Stromal cell of bone marrow (primary cell): ENCODE measurements at regions not wholly inside any gene's neighbourhood (a gene's known extent, or its start where the extent isn't known, plus 50 kb on each side); places are given as distances from the start of the nearest gene placed in this dataset.
"Not testable (repeated sequence)": the region's sequence is repeated elsewhere in the genome, so short reads cannot be mapped to it uniquely, and the experiment has no call there.

Experiments used
- DNase-seq: peaks from one replicate; pipeline ENCODE4 v3.0.0-alpha.2; 2012; ENCODE audit warnings: low read depth

DNA sequence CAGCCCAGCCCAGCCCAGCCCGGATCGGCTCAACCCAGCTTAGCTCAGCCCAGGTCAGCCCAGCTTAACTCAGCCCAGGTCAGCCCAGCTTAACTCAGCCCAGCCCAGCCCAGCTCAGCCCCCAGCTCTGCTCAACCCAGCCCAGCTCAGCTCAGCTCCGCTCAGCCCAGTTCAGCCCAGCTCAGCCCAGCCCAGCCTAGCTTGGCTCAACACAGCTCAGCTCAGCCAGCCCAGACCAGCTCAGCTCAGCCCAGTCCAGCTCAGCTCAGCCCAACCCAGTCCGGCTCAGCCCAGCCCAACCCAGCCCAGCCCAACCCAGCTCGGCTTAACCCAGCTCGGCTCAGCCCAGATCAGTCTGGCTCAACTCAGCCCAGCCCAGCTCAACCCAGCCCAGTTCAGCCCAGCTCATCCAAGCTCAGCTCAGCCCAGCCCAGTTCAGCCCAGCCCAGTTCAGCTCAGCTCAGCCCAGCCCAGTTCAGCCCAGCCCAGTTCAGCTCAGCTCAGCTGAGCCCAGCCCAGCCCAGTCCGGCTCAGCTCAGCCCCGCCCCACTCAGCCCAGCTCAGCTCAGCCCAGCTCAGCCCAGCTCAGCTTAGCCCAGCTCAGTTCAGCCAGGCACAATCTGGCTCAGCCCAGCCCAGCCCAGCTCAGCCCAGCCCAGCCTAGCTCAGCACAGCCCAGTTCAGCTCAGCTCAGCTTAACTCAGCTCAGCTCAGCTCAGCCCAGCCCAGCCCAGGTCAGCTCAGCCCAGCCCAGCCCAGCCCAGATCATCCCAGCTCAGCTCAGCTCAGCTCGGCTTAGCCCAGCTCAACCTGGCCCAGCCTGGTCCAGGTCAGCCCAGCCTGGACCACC lies 331.7 kb downstream of the TMEM121 start:
- no peak for DNase-seq

DNA sequence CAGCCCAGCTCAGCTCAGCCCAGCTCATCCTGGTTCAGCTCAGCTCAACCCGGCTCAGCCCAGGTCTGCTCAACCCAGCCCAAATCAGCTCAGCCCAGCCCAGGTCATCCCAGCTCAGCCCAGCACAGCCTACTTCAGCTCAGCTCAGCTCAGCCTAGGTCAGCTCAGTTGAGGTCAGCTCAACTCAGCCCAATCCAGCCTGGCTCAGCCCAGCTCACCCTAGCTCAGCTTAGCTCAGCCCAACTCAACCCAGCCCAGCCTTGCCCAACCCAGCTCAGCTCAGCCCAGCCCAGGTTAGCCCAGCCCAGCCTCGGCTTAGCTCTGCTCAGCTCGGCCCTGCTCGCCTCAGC lies 332.3 kb downstream of the TMEM121 start:
- DNase-seq, result no peak

DNA sequence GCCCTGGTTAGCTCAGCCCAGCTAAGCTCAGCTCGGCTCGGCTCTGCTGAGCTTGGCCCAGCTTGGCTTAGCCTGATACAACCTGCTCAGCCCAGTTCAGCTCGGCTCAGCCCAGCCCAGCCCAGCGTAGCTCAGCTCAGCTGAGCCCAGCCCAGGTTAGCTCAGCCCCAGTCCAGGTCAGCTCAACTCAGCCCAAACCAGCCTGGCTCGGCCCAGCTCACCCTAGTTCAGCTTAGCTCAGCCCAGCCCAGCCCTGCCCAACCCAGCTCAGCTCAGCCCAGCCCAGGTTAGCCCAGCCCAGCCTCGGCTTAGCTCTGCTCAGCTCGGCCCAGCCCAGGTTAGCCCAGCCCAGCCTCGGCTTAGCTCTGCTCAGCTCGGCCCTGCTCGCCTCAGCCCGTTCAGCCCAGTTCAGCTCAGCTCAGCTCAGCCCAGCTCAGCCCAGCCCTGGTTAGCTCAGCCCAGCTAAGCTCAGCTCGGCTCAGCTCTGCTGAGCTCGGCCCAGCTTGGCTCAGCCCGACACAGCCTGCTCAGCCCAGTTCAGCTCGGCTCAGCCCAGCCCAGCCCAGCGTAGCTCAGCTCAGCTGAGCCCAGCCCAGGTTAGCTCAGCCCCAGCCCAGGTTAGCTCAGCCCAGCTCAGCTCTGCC lies 332.8 kb downstream of the TMEM121 start:
- not testable (repeated sequence) for DNase-seq

DNA sequence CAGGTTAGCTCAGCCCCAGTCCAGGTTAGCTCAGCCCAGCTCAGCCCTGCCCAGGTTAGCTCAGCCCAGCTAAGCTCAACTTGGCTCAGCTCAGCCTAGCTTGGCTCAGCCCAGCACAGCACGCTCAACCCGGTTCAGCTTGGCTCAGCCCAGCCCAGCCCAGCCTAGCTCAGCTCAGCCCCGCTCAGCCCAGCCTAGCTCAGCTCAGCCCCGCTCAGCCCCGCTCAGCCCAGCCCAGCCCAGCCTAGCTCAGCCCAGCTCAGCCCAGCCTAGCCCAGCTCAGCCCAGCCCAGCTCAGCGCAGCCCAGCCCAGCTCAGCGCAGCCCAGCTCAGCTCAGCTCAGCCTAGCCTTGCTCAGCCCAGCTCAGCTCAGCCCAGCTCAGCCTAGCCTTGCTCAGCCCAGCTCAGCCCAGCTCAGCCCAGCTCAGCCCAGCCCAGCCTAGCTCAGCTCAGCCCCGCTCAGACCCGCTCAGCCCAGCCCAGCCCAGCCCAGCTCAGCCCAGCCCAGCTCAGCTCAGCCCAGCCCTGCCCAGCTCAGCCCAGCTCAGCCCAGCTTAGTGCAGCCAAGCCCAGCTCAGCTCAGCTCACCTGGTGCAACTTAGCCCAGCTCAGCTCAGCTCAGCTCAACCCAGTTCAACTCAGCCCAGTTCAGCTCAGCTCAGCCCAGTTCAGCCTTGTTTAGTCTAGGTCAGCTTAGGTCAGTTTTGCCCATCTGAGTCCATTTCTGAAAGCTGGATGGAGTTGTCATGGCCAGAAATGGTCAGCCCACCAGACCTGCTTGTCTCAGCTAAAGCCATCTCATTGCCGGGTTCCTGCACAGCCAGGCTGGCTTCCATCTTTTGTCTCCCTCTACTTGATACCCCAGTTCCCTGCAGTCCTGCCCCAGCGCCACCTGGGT lies 333.6 kb downstream of the TMEM121 start:
- DNase-seq, result no peak

- DNase-seq, result no peak
Observed at GRCh38 chr14:105860615-105861580, 334.5 kb downstream of the TMEM121 start.

GRCh38 chr14:105861985-105862465 lies 335.6 kb downstream of the TMEM121 start:
- DNase-seq, result no peak

- no peak for DNase-seq
Observed at GRCh38 chr14:105862581-105863239, 336.3 kb downstream of the TMEM121 start.

DNA sequence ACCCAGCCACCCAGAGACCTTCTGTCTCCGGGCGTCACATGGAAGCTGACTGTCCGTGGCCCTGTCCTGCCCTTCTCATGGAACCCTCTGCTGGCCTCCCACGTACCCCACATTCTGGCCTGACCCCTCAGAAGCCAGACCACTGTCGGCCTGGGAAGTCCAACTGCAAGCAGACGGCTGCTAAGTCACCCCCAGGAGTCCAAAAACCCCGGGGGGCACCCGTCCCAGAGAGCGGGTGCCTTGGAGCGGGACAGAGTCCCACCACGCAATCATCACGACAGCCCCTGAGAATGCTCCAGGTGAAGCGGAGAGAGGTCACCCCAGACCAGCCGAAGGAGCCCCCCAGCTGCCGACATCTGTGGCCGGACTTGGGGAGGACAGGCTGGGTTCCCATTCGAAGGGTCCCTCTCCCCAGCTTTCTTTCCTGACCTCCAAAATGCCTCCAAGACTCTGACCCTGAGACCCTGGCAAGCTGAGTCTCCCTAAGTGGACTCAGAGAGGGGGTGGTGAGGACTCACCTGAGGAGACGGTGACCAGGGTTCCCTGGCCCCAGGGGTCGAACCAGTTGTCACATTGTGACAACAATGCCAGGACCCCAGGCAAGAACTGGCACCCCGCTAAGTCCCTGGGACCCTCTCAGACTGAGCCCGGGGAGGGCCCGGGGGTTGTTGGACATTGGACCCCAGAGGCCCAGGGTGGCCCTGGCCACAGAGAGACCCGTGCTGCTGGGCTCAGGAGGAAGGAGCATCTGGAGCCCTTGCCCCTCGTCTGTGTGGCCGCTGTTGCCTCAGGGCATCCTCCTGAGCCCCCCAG lies 337.1 kb downstream of the TMEM121 start:
- DNase-seq, result no peak

GRCh38 chr14:105864116-105864515 lies 337.7 kb downstream of the TMEM121 start:
- DNase-seq, result no peak

GRCh38 chr14:105864651-105865265 lies 338.4 kb downstream of the TMEM121 start:
- no peak for DNase-seq

DNA sequence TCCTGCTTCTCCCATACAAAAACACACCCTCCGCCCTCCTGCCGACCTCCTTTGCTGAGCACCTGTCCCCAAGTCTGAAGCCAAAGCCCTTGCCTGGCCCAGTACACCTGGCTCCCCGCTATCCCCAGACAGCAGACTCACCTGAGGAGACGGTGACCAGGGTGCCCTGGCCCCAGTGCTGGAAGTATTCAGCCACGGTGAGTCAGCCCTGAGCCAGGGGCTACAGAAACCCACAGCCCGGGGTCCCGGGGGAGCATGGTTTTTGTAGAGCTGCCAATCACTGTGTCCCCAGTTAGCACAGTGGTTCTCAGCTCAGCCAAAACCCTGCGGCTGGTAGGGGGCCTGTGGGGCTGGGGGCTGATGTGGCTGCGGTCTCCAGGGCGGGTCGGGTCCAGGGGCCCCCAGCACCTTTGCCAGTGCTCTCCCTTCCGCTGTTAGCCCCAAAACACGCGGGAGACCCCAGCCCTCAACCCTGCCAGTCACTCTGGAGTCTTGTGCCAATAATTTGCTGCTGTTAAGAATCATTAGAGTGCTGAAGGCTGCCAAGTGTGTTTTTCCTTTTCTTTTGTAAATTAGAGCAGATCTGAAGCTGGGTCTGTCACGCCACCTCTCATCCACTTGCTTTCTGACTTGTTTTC lies 339.0 kb downstream of the TMEM121 start:
- DNase-seq, result no peak

DNA sequence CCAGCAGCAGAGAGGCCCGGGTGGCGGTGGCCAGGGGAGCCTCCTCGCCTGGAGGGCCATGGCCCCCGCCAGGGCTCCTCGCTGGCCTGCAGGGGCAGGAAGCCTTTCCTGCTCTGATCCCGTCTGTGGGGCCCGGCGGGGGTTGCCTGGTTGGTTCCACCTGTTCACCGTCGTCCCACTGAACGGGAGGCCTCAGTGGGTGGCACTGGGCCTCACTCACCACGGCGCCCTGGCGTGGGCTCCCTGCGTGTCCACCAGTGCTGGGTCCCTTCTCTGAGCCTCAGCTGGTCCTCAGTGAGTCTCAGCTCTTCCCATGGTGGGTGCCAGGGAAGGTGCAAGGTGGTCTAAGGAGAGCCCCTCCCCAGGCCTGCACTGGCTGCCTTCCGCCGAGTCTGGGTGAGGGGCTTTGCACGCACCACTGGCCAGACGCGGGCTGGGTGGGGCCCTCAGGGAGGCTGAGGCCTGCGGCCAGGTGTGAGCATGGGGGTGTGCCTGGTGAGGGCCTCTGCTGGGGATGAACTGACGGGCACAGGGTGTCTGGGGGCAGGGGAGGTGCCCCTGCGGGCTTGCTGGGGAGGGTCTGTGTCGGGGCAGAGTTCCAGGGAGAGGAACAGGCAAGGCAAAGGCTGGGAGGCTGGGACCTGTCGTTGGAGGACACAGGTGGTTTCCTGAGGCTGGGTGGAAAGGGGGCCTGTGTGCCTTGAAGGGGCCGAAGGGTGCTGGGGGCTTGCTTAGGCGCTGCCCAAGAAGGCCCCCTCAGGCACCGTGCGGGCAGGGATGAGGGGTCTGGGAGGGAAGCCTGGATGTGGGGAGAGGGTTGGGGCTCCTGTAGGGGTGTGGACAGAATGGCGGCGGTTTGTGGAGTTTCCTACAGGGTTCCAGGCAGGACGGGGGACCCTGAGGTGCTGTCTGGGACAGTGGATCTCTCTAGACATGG lies 339.8 kb downstream of the TMEM121 start:
- no peak for DNase-seq

DNA sequence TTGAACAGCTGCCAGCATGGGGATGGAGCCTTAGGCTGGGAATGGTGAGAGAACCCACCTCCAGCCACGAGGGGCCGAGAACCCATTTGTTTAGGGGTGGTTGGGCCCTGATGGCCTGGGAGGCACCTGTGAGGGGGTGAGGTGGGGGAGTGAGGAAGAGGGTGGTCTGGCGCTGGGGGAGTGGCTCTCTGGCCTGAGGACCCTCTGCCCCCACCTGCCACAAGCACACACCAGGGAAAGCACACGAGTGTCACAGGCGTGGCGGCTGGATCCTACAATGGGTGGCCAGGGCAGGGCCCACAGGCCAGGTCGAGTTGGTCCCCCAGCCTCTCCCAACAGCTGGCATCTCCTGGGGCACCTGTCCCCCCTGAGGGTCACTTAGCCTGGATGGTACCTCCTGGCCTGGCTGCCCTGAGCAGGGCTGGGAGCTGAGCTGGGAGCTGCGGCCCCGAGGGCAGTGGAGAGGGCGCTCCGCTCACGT lies 340.5 kb downstream of the TMEM121 start:
- DNase-seq, result no peak

GRCh38 chr14:105867961-105868599 lies 341.7 kb downstream of the TMEM121 start:
- no peak for DNase-seq

DNA sequence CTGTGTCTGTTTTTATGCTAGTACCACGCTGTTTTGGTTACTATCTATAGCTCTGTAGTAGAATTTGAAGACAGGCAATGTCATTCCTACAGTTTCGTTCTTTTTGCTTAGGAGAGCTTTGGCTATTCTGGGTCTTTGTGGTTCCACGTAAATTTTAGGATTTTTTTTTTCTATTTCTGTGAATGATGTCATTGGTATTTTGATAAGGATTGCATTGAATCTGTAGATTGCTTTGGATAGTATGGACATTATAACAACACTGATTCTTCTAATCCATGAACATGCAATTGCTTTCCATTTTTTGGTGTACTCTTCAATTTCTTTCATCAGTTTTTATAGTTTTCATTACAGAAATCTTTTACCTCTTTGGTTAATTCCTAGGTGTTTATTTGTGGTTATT lies 345.2 kb downstream of the TMEM121 start:
- no peak for DNase-seq

GRCh38 chr14:105873870-105874512 lies 347.6 kb downstream of the TMEM121 start:
- no peak for DNase-seq

- no peak for DNase-seq
Observed at GRCh38 chr14:105876158-105876557, 349.8 kb downstream of the TMEM121 start.
